GM12864 (cell line): ENCODE measurements at regions not wholly inside any gene's neighbourhood (a gene's known extent, or its start where the extent isn't known, plus 50 kb on each side); places are given as distances from the start of the nearest gene placed in this dataset.

Source experiments
- DNase-seq: peaks from one replicate; pipeline ENCODE4 v3.0.0-alpha.2; 2011; ENCODE audit warnings: low read depth
- H3K4me3 ChIP-seq: 2 replicates; pipeline ENCODE4 v1.5.1; 2011; ENCODE audit warnings: mild to moderate bottlenecking, low read depth, low read length, control low read depth
- TF ChIP-seq, protein P1 (sequence below): IDR thresholded peaks from 2 replicates; pipeline ENCODE4 v1.5.1; 2011; ENCODE audit warnings: low read depth, mild to moderate bottlenecking, moderate library complexity, low read length, control low read depth, inconsistent platforms; ENCODE audit errors: missing control alignments

DNA sequence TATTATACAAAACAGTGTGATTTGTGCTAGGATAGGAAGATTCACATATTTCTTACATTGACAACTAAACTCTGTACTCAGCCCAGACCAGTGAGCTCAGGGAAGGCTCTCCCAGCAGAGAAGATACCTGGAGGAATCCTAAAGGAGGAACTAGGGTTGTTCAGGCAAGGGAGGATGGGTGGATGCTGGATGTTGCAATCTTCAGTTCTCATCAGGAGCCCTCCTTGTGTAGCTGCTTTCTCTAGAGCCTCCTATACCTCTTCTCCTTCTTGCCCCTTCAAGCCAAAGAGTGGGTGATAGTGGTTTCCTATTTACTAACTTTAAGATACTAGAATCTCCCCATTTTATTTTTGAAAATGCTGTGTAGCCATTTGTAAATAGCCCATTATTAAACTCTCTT, 117.3 kb downstream of the NKX6-1 start:
- H3K4me3 ChIP-seq, result no peak overlapping the region
- DNase-seq, result no peak
- TF ChIP-seq, protein P1, sequence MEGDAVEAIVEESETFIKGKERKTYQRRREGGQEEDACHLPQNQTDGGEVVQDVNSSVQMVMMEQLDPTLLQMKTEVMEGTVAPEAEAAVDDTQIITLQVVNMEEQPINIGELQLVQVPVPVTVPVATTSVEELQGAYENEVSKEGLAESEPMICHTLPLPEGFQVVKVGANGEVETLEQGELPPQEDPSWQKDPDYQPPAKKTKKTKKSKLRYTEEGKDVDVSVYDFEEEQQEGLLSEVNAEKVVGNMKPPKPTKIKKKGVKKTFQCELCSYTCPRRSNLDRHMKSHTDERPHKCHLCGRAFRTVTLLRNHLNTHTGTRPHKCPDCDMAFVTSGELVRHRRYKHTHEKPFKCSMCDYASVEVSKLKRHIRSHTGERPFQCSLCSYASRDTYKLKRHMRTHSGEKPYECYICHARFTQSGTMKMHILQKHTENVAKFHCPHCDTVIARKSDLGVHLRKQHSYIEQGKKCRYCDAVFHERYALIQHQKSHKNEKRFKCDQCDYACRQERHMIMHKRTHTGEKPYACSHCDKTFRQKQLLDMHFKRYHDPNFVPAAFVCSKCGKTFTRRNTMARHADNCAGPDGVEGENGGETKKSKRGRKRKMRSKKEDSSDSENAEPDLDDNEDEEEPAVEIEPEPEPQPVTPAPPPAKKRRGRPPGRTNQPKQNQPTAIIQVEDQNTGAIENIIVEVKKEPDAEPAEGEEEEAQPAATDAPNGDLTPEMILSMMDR, result no peak

DNA sequence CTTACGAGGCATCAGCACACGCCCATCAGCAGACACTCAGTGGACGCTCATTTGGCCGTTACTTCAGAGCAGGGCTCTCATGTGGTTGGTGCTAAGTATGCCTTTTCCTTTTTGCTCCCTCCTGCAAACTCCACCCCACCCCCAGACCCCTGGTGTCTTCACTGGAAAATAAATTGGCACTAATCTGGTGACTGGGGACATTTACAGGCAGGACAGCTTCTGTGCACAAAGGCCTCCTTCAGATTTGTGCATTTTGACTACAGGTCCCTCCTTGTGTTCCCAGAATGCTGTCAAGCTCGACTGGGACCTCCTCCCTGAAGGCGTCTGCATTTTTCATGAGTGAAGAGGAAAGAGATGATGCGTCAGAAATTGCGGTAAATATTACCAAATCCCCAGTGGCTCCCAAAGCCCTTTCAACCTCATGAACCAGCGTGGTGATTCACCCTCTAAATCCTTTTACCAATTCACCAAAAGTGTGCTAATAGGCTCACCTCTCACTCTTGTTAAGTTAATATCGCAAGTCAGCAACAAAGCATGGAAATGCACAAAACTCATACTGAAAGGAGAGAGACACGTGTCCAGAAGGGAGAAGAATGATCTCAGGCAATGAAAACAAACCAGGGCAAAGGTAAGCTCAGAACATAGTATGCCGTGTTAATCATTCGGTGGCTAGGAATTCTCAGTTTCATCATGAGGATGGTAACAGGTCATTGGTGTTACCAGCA, 119.0 kb downstream of the NKX6-1 start:
- no peak overlapping the region for H3K4me3 ChIP-seq
- TF ChIP-seq, protein P1, result no peak
- no peak for DNase-seq

GRCh38 chr4:84378983-84379382, 120.1 kb downstream of the NKX6-1 start:
- no peak overlapping the region for H3K4me3 ChIP-seq
- DNase-seq, result no peak
- TF ChIP-seq, protein P1, result no peak

DNA sequence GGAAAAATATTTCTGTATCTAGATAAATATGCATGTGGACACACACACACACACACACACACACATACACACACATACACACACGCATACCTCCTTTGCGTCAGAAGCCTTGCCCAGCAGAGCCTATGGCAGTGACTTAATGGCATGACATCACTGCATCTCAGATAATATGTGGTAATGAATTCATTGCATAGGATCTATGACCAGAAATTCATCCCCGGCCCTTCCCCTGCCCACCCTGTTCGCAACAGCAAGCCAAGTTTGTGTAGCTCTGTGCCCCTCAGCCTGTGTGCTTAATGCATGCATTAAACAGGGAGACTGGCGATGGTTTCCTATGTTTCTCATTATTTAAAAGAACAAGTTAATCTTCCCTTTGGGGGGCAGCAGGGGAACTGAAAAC, 120.7 kb downstream of the NKX6-1 start:
- TF ChIP-seq, protein P1, result no peak
- H3K4me3 ChIP-seq, result no peak overlapping the region
- DNase-seq, result no peak

GRCh38 chr4:84366907-84367306, 132.2 kb downstream of the NKX6-1 start:
- TF ChIP-seq, protein P1, result no peak
- no peak overlapping the region for H3K4me3 ChIP-seq
- no peak for DNase-seq

DNA sequence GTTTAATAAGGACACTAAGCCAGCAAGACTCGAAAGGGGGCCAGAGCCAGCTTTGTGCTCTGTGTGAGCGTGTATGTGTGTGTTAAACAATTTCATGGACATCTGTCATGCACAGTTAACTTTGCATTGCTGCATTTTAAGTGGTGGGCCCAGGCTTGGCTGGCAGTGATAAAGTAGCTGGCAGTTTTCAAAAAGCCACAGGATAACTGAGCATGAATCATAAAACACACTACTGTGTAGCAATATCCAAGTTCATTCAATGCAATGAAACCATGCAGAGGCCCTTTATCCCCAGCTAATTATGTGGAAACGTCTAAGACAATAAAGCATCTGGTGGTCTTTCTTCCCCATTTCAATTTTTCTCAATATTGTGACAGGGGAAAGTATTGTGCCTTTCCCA, 132.9 kb downstream of the NKX6-1 start:
- H3K4me3 ChIP-seq, result no peak overlapping the region
- no peak for DNase-seq
- TF ChIP-seq, protein P1, result no peak

DNA sequence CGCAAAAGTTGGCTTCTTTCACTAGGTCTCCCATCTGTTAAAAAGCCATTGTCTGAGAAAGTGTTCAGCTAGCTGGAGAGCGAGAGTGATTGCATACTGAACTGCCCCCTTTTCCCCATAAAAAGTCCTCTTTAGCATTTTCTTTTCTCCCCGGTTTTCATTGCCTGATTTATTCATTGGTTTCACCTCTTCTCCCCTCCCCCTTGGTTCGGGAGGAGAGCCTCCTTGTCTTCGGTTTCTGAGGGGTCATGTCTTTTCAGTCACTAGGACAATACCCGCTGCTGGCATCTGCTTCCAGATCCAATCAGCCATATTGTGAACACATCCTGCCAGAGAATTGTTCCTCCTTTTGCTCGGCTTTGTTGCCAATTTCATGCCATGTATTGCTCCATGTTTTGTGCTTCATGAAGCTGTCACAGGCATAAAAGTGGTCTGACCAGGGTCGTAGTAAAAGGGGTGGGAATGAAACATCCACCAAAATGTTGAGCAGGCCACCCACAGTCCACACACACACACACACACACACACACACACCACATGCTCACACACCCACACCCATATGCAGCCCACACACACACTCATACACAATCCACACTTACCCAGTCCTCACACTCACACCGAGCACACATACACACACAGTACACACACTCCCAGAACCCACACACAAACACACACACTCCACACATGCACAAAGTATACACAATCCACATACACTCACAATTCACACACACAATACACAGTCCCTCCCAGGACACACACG, 136.0 kb downstream of the NKX6-1 start:
- TF ChIP-seq, protein P1, result no peak
- DNase-seq, result no peak
- H3K4me3 ChIP-seq, result no peak overlapping the region
